NCI-H524 (cell line): ENCODE measurements at regions not wholly inside any gene's neighbourhood (a gene's known extent, or its start where the extent isn't known, plus 50 kb on each side); places are given as distances from the start of the nearest gene placed in this dataset.
"Not testable (repeated sequence)": the region's sequence is repeated elsewhere in the genome, so short reads cannot be mapped to it uniquely, and the experiment has no call there.

ENCODE experiments used
- DNase-seq, 2 experiments: peaks; one replicate each; lab custom pipeline; 2025; lab: John Stamatoyannopoulos, UW

DNA sequence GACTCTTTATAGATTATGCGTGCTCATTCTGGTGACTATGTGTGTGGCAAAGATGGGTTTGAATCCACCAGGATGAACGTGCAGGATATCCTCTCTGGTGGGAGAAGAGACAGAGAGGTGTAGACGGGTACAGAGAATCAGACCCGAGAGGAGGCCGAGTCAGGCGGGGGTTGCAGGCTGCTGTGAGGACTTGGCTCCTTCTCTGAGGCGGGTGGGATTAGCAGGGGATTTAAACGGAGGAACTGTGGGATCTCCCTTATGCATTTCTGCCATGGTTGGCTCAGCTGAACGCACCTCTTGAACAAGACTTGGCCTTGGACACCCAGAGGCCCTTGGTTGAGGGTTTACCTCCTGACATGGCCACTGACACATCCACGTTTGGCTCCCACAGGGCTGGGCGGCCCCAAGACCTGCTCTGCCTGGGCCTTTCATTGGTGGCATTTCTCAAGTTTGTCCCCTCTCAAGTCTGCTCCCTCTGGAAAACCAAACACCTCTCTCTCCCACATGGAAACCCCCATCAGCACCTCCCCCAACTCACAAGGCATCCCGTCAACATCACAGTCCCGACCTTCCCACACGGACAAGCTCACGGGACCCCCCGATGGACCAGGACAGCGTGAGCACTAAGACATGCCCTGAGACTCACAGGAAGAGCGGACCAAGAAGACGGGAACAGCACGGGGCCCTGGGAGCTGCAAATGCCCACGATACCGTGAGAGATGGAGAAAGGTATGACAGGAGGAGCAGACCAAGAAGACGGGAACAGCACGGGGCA, 158.3 kb downstream of the RTP5 start:
- DNase-seq, result no peak

DNA sequence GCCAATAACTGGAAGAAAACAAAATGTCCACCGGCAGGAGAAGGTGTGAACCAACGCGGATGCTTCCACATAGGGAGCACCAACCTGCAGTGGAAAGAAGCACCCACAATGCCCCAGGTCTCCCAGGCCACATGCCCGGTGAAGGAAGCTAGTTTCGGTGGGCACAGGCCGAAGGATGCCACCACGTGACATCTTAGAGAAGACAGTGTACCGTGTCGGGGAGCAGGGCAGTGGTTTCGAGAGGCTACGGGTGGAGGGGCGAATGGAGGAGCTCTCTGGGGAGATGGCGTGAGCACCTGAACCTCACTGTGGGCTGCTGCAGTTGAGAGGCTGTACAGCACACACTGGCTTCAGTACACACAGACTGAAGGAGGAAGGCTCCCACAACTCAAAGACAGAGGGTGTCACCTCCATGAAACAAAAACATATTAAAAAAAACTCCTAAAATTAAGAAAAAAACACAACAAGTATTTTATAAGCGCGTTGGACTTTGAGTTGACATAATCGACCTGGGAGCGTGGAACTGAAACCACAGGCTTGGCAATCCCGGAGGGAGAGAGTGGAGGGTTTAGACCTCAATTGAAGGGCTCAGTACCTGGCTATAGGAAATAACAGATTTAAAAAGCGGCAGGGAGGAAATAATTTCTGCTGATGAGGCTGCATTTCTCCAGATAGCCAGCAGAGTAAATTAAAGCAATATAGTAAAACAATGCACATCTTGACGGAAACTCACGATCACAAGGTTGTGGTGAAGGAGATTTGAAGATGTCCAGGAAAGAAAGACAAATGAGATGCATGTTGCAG, 160.1 kb downstream of the RTP5 start:
- DNase-seq, result no peak

DNA sequence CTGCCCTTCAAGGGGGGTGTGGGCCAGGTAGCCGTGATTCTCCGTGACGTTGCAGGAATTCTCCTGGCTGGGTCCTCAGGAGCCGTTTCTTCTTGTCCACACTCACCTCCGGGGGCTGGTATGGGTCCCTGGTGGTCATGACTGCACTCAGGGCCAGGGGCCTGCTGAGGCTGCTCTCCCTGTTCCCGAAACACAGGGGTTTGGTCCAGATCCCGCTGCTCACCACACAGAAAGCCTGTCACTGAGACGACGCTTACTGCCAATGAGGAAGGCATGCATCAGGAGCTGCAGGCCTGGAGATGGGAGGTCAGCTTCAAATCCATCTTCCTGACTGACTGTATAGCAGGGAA, 160.7 kb downstream of the RTP5 start:
- DNase-seq, result no peak

DNA sequence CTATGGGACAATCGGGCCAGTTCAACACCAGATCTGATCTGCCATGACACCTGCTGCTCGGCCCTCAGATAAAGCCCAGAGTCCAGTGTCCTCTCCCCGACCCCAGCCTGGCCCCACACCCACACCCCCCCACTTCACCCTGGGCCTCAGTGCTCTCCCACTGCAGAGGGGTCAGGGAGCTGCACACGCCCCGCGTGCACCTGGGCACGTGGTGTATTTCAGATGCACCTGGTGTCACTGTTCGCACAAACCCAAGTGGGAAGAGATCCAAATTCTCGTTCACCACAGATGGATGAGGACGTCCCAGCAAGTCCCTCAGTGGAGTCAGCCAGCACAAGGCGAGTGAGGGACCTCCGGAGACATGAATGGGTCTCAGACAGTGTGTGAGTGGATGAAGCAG, 161.3 kb downstream of the RTP5 start:
- no peak for DNase-seq

DNA sequence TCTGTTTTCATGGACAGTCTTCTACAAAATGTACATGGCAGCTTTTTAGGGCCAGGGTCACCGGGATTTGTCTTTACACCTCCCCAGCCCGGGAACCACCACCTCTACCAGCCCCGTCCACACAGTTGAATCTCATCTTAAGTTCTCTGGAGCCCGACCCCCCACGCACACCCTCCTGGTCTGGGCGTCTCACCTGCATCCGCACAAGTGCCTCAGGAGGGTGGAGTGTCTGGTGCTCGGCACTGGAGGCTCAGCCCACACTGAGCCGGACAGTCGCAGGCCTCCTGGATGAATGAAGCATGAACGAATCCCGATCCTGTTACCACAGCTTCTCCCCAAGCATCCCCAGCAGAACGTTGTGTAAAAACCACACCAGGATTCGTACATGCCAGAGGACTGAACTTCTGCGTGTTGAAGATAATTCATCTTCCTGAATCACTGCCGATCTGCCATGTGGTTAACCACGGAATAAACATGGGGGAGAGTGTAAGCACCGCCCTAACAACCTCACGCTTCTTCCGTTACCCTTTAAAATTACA, 162.0 kb downstream of the RTP5 start:
- DNase-seq, result no peak

DNA sequence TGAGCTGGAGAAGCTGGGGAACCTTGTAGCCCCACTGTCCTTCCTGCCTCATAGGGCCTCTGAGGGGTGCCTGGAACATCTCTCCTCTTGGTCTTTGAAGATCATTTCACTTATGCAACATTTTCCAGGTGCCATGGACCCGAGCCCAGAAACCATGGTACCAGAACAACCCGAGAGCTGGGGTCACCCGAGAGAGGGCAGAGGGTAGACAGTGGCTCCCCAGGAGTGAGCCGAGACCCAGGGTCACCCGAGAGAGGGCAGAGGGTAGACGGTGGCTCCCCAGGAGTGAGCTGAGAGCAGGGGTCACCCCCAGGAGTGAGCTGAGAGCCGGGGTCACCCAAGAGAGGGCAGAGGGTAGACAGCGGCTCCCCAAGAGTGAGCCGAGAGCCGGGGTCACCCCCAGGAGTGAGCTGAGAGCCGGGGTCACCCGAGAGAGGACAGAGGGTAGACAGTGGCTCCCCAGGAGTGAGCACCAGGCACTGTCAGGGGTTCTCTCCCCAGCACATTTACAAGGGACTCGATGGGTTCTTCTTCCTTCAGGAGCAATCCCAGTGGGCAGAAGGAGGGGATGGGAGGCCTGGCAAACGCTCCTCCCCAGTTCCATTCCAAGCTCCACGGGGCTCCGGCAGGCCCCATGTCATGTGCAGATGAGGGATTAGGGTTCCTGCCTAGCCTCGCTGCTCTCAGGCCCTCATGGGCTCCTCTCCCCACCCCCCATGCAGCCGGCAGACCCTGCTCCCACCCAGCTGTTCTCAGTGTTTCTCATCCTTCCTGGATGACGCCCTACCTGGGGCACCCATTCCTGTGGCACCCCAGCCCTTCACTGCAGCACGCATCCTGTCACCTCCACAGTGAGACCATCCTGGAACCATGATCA, 163.5 kb downstream of the RTP5 start:
- no peak for DNase-seq

DNA sequence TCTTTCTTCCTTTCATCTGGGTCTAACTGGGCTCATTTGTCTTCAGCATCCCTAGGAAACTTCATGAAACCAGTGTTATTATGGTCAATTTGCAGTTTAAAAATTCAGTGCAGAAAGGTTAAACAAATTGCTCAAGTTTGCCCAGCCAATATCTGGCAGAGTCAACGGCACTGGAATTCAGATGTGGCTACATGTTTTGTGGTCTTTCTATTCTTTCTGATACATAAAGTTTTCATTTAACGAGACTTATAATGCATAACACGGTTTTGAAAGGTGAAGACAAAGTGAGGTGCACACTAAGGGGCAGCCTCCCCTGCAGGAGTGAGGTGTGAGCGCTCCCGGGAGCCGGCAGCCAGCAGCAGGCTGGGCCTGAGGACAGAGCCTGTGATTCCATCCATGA, 164.6 kb downstream of the RTP5 start:
- no peak for DNase-seq

DNA sequence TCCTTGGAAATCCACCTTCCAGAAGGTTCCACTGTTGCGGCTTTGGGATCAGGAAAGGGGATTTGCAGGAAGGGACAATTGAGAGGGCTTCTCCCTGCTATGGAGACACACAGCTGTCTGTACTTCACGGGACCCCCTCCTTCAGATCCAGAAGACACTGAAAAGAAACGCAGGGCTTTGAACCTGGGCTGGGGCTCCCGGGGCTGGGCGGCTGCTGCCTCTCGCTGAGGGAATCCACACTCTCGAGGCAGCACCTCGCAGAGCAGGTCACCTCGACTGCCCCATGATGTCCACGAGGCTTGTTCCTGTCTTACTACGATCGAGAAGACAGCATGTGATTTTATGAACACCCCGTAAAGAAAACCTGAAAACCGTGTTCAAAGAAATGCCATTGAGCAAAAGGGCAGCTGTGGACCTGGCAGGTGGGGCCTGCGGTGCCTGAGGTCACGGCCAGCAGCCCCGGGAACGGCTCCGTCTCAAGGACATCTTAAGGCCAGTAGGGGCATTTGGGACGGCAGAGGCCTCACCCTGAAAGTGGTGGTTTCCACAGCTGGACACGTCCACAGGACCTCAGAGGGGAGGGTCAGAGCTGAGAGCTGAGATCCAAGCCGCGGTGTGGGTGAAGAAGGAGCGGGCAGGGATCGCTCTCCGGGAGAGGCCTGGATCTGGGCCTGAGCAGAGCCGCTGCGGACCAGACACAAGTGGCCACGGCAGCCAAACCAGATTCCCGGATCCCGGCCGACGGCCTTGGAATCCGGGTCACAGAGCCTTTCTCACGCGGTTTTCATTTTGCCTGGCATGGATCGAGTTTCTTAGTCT, 165.7 kb downstream of the RTP5 start:
- DNase-seq, result no peak

DNA sequence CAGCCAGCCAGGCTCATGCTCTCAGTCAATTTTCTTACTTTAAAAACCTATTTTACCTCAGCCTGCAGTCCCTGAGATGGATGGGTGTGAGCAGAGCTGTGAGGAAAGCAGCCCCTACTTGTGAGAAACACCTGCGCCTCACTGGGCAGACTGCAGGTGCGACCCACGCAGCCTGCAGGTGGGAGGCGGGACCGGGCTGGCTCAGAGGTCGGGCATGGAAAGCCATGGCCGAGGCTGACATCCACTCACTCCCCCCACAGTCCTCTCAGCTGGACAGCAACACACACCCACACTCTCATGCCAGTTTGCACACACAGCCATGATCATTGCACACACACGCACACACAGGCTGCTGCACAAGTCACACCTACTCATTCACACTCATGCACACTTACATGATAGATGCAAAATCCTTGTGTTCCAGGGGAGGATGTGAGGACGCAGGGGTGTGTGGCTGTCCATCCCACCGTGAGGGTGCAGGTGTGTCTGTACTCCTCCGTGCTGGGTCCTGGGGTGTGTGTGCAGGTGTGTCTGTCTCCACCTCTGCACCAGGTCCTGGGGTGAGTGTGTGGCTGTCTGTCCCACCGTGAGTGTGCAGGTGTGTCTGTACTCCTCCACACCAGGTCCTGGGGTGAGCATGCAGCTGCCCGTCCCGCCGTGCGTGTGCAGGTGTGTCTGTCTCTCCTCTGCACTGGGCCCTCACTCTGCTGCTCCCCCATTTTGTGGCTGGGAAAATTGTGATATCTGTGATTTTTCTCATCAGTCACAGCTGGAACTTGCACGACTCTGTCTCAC, 166.5 kb downstream of the RTP5 start:
- DNase-seq, result no peak

DNA sequence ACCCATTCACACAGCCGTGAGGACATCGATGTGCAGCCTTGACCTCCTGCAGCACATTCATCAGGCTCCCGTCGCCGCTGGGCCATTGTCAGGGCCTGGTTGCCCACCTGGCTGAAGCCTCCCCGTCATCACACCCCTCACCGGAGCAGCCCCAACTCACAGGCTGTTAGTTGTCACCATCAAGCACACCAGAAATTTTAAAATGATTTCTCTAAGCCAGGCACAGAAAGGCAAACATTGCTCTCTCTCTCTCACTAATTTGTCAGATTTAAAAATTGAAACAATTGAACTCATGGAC, 167.1 kb downstream of the RTP5 start:
- DNase-seq, result no peak

DNA sequence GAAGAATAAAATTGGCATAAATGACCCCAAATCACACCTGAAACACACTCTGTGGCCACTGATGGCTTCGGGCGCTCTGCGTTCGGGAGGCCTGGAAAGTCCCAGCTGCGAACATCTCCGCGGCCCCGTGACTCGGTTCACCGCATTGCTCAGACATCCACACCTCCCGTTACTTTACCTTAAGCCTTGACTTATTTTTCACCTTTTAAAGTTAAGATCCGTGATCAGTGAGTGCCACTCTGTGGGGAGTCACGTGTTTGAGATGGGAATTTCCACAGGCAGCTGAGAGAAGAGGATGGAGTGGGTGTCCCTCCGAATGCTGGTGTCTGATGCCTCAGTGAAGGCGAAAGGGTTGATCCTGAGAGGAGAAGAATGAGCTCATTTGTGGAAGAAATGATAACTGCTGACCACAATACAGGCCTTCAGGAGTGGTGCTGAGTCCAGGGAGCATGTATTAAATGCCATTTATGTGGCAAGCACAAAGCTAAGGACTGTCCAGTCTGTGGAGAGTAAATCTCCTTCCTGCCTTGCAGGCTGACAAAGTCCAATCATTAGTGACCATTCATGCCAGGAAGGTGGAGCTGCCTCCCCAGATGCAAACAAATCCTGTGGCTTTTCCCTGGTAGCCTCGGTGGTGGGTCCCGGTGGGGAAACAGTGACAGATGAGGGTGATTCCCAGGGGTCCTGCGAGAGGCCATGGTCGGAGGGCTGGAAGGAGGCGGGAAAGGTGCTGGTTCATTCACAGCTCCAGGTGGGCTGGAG, 168.8 kb downstream of the RTP5 start:
- no peak for DNase-seq

DNA sequence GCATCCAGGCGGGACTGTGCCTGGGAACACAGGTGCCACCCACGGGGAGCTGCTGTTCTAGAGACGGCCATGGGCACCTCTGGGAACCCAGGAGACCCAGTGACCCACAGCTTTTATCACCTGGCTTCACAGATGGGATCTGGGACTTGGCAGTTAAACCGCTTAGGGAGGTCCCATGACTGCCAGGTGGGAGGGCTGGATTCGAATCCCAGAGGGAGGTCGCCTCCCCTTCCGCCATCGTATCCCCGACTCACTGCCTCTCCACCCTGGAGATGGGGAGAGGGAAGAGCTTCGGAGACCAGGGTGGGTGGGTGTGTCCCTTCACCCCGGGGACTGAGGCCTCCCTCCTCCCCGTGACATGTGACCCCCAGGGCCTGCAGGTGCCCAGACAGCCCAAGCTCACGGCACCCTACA, 169.4 kb downstream of the RTP5 start:
- no peak for DNase-seq

DNA sequence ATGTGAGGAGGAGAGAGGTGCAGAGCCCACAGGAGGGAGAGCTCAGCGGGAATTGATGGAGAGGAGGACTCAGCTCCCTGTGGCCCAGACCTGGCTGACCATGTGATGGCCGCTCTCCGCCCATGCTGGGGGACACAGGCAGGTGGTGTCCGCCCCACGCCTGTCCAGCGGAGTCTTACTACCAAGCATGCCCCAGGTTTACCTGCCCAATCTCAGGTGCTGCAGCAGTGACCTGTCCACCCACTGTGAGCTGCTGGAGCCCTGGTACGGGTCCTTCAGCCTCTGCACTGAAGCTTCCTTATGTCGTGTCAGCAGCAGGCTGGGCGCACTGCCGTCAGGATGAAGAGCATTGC, 170.8 kb downstream of the RTP5 start:
- DNase-seq, result no peak

DNA sequence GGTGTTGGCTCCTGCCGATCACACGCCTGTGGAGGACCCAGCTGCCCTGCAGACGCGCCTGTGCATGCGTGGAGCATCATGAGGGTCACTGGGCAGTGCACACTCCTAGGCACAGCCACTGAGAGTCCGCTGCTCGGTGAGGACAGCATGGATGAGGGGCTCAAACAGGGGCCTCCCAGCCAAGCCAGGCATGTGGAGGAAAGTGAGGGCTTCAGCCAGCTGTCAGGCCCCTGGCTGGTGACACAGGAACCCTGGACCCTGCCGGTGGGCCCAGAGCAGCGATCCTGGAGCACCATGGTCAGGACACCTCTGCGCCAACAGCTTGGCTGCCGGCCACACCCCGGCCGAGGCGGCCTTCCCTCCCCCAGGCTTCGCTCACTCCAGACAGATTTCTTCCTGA, 171.2 kb downstream of the RTP5 start:
- no peak for DNase-seq

DNA sequence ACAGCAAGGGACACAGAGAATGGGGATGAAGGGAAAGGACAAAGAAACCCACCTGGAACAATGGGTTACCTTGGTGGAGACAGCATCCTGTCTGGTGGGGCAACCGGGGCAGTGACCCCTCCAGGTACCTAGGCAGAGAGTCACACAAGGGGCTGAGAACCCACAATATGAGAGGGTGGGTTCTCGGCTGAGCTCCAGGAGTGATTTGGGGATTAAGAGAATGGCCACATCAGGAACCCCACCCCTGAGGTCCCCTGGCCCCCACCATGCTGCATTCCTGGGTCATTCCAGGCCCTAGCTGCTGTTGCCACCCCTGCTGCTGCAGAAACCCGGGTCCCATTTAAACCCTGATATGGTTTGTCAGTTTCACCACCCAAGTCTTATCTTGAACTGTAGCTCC, 172.3 kb downstream of the RTP5 start:
- DNase-seq, result no peak

DNA sequence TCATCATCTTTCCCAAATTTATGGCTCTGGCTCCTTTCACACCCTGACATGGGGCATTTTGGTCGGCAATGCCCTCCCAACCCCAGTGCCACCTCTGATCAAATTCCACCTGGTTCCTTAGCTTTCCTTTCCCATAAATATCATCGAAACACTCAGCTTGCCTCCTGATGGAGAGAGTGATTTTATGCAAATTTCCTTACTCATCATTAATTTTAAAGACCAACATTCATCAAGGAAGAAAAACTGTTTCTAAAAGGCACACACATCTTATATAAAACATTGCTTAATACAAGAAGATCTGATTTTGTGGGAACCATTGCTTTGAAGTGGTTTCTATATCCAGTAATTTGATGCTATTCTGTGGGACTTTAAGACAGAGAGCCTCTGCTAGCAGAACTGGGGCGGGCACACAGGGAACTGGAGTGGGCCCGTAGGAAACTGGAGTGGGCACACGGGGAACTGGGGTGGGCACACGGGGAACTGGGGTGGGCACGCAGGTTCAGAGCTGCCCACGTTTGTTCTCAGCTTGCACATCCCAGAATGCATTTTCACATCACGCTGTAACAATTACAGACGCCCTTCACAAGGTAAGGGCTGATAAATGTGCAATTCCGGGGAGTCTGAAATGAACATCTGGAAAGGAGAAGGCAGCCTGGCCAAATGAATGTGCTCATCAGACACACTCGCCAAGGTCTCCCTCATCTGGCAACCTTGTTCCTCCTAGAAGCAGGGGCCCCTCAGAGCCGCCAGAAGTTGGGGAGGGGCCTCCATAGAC, 174.2 kb downstream of the RTP5 start:
- peak in 1 of 2 experiments; percentile 27 for DNase-seq

DNA sequence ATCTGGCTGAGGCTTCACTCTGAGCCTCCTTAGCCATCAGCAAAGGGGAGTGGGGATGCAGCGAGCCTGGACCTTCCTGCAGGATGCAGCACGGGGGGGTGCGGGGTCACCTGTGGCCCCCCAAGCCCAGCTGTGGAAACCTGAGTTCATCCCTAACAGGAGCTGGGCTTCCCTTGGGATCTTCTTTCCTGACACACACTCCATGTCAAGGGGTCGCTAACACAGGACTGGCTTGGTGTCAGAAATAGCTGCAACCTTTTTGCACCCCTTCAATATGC, 174.7 kb downstream of the RTP5 start:
- DNase-seq, result no peak

DNA sequence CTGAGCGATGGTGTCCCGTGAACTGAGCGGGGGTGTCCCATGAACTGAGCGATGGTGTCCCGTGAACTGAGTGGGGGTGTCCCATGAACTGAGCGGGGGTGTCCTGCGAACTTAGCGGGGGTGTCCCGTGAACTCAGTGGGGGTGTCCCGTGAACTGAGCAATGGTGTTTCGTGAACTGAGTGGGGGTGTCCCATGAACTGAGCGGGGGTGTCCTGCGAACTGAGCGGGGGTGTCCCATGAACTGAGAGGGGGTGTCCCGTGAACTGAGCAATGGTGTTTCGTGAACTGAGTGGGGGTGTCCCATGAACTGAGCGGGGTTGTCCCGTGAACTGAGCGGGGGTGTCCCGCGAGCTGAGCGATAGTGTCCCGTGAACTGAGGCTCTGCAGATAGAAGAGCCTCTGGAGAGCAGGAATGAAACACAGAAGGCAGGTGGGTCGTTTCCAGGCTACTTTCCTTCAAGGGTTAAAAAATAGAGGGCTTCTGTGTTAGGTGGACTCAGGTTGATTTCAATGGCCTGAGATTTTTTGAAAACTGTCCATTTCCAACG, 176.1 kb downstream of the RTP5 start:
- DNase-seq, result not testable (repeated sequence)

DNA sequence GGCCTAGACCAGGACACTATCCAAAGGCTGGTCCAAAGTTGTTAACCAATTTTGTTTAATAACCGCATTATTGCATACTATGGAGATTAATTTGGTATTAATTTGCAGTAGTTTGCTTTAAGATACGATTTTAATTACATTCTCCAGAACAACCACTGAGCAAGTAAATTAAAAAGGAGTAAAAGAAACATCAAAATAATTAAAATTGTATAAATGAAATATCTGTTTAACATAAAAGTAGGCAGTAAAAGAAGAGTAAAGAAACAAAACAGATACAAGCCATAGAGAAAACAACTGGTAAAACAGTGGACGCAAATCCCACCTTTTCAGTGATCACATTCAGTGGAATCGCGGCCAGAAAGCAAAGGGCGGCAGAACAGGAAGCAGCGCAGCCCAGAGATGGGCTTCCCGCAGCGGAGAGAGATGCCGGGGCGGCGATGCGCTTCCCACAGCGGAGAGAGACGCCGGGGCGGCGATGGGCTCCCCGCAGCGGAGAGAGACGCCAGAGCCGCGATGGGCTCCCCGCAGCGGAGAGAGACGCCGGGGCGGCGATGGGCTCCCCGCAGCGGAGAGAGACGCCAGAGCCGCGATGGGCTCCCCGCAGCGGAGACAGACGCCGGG, 176.8 kb downstream of the RTP5 start:
- no peak for DNase-seq
